C4-2B (cell line): ENCODE measurements at regions not wholly inside any gene's neighbourhood (a gene's known extent, or its start where the extent isn't known, plus 50 kb on each side); places are given as distances from the start of the nearest gene placed in this dataset.

Experiments
- H3K27ac ChIP-seq: fragments of 450-650 bp; 2 replicates; pipeline ENCODE4 v1.5.1; 2017
- ZFX ChIP-seq: fragments of 450-650 bp; IDR thresholded peaks from 2 replicates; pipeline ENCODE4 v1.6.1; 2017
- TF ChIP-seq, protein P1 (sequence below): fragments of 450-650 bp; conservative IDR thresholded peaks from 2 replicates; pipeline ENCODE4 v1.5.1; 2017; ENCODE audit warnings: mild to moderate bottlenecking

DNA sequence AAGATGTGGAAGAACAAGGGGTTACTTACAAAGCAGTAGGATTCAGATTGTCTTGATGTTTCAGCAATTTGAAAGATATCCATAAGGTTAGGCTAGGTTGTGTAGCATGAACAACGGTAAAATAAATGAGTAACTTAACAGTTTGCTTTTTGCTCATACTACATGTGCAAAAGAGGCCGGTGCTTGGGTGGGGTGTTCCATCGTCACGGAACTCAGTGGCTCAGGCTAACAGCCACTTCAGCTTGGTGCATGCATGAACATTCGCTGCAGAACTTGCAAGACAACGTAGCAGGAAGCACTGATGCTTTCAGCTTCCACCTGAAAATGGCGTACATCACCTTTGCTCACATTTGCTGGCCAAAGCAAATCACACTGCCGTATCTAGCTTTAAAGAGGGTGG lies 407.3 kb upstream of the CDH20 start:
- no peak overlapping the region for H3K27ac ChIP-seq
- TF ChIP-seq ZFX, result no peak
- TF ChIP-seq, protein P1, sequence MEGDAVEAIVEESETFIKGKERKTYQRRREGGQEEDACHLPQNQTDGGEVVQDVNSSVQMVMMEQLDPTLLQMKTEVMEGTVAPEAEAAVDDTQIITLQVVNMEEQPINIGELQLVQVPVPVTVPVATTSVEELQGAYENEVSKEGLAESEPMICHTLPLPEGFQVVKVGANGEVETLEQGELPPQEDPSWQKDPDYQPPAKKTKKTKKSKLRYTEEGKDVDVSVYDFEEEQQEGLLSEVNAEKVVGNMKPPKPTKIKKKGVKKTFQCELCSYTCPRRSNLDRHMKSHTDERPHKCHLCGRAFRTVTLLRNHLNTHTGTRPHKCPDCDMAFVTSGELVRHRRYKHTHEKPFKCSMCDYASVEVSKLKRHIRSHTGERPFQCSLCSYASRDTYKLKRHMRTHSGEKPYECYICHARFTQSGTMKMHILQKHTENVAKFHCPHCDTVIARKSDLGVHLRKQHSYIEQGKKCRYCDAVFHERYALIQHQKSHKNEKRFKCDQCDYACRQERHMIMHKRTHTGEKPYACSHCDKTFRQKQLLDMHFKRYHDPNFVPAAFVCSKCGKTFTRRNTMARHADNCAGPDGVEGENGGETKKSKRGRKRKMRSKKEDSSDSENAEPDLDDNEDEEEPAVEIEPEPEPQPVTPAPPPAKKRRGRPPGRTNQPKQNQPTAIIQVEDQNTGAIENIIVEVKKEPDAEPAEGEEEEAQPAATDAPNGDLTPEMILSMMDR, result no peak

DNA sequence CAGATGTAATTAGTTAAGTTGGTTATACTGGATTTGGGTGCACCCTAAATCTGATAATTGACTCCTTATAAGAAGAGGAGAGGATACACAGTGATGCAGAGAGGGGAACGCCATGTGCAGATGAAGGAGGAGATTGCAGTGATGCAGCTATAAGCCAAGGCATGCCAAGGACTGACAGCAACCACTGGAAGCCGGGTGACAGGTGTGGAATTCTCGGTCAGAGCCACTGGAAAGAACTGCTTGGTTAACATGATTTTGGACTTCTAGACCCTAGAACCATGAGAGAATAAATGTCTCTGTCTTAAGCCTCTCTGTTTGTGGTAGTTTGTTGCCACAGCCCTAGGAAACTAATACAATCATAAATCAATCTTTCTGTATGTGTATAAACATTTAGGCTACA lies 403.3 kb upstream of the CDH20 start:
- H3K27ac ChIP-seq, result no peak overlapping the region
- TF ChIP-seq, protein P1, result no peak
- TF ChIP-seq ZFX, result no peak

DNA sequence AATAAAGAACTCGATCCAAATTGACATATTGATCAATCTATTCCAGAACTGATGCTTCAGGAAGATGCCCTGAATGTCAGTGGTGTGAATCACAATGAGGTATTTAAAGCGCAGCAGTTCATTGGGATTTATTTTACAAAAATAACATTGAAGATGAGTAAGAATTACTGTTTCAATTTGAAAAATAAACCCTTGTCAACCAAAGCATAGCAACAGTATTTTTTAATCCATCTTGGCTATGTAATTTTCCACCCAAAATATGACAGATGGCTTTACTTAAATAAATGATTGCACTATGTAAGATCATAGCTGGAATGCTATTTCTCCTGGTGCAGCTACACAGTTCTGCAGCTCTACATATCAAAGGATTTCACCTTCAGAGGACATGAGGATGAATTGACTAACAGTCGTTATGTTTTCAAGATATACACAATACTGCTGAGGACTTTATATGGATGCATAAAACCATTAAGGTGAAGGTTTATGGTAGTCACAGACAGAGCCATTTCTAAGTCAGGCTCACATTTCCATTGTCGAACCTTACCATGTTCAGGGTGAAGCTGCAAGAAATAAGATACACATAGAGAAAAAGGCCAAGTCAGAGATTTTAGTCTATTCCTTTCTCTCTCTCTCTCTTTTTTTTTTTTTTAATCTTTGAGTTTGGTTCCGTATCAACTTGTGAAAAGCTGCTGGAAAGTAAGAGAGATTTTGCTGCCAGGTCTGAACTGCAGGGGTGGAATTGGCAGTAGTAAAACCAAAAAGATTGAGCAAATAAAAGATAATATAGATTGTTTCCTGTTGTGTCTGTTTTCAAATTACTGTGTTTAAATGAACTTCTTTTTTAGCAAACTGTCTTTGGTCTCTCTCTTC lies 398.0 kb upstream of the CDH20 start:
- H3K27ac ChIP-seq, result no peak overlapping the region
- TF ChIP-seq ZFX, result no peak
- TF ChIP-seq, protein P1, result no peak

DNA sequence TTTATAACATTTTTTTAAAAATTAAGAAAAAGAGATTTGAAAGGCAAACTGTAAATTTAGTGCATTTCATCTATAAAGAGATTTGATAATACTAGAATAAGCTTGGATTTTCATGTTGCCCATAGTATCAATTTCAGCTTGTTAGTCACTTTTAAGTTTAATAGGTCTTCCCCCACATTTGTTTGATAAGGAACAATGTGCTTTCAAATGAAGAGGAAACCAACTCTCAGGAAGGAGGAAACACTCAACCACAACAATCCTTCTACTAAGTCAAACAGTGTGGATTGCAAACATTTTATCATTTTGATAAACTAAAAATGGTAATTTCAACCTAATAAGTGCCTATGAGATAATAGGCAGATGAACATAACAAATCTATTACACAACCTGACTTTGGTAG lies 397.1 kb upstream of the CDH20 start:
- no peak overlapping the region for H3K27ac ChIP-seq
- TF ChIP-seq, protein P1, result no peak
- no peak for TF ChIP-seq ZFX

DNA sequence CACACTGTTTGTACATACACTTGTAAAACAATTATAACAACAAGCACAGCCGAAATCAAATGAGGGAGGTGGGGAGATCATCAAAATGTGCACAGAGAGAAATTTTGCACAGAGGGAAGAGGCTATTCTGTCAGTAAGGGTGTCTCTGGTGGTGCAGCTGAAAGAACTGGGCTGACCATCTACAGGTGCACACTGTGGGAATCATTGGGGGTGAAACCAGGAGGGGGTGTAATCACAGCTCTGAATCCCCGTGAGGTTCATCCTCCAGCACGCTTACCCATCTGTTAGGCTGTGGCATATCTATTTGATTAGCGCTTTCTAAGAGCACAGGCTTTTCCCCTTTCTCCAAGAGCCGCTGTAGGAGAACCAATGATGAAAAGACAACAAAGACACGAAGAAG lies 389.9 kb upstream of the CDH20 start:
- TF ChIP-seq ZFX, result no peak
- TF ChIP-seq, protein P1, result no peak
- H3K27ac ChIP-seq, result no peak overlapping the region

GRCh38 chr18:60950634-60951033 lies 382.6 kb upstream of the CDH20 start:
- no peak overlapping the region for H3K27ac ChIP-seq
- TF ChIP-seq ZFX, result no peak
- TF ChIP-seq, protein P1, result no peak

GRCh38 chr18:60951091-60951490 lies 382.1 kb upstream of the CDH20 start:
- TF ChIP-seq, protein P1, result no peak
- TF ChIP-seq ZFX, result no peak
- H3K27ac ChIP-seq, result no peak overlapping the region
